BJ (cell line): ENCODE measurements at regions not wholly inside any gene's neighbourhood (a gene's known extent, or its start where the extent isn't known, plus 50 kb on each side); places are given as distances from the start of the nearest gene placed in this dataset.

ENCODE experiments used
- CTCF ChIA-PET: fragments of 350-600 bp; formaldehyde crosslinking; extraction: SDS; loops from one replicate; lab custom pipeline; 2021; ENCODE audit warnings: antibody characterized with exemption, inconsistent platforms; lab: Yijun Ruan, JAX
- POLR2A ChIA-PET: fragments of 300-600 bp; sonication (Branson Sonifier 250); formaldehyde crosslinking; extraction: SDS; loops from one replicate; lab custom pipeline; 2021; ENCODE audit warnings: antibody characterized with exemption; lab: Charles Lee
- DNase-seq: peaks from one replicate; pipeline ENCODE4 v3.0.0-alpha.2; 2011; ENCODE audit warnings: low read depth
- H3K27me3 ChIP-seq: 2 replicates; pipeline ENCODE4 v1.6.0; 2011; ENCODE audit warnings: low read length; ENCODE audit not compliant: control insufficient read depth, insufficient read depth
- H3K36me3 ChIP-seq: 2 replicates; pipeline ENCODE4 v1.5.1; 2011; ENCODE audit warnings: low read length; ENCODE audit not compliant: control insufficient read depth, insufficient read depth
- H3K4me3 ChIP-seq: 2 replicates; pipeline ENCODE4 v1.5.1; 2011; ENCODE audit warnings: low read depth, mild to moderate bottlenecking, control low read depth, low read length
- CTCF ChIP-seq: IDR thresholded peaks from 2 replicates; pipeline ENCODE4 v1.5.1; 2011; ENCODE audit warnings: low read depth, mild to moderate bottlenecking, control low read depth, inconsistent platforms, low read length, moderate library complexity; ENCODE audit not compliant: insufficient read depth

GRCh38 chr14:65296402-65296801 is 116.1 kb upstream of the FUT8 start:
- DNase-seq: no peak
- H3K27me3 ChIP-seq: no peaks in the 10 kb centered on the region
- no peak overlapping the region for H3K4me3 ChIP-seq
- ChIA-PET CTCF (interaction anchor here (1.9 kb wide), 1 partner anchor 8 kb away, joined by 6 read pairs; no protein-coding TSS in a partner anchor), POLR2A (no interaction called here)
- no peaks in the 10 kb centered on the region for H3K36me3 ChIP-seq
- no peak for TF ChIP-seq CTCF

- DNase-seq: no peak
- POLR2A ChIA-PET: no interaction called here
- Histone ChIP-seq H3K36me3 (no peaks in the 10 kb centered on the region), H3K4me3 (no peak overlapping the region), H3K27me3 (no peaks in the 10 kb centered on the region)
- no peak for TF ChIP-seq CTCF
- CTCF ChIA-PET: no interaction called here
Observed at GRCh38 chr14:65296876-65297275, 115.7 kb upstream of the FUT8 start.

GRCh38 chr14:65297744-65298143 is 114.8 kb upstream of the FUT8 start:
- Histone ChIP-seq H3K4me3 (no peak overlapping the region), H3K27me3 (no peaks in the 10 kb centered on the region), H3K36me3 (no peaks in the 10 kb centered on the region)
- ChIA-PET POLR2A (no interaction called here), CTCF (no interaction called here)
- no peak for DNase-seq
- no peak for TF ChIP-seq CTCF

GRCh38 chr14:65299826-65300225 is 112.7 kb upstream of the FUT8 start:
- no peaks in the 10 kb centered on the region for H3K36me3 ChIP-seq
- DNase-seq: no peak
- POLR2A ChIA-PET: no interaction called here
- no peak for TF ChIP-seq CTCF
- no peaks in the 10 kb centered on the region for H3K27me3 ChIP-seq
- CTCF ChIA-PET: no interaction called here
- no peak overlapping the region for H3K4me3 ChIP-seq

- no peak for TF ChIP-seq CTCF
- H3K27me3 ChIP-seq: no peaks in the 10 kb centered on the region
- H3K4me3 ChIP-seq: no peak overlapping the region
- CTCF ChIA-PET: interaction anchor here (1.0 kb wide), 1 partner anchor 26 kb away, joined by 3 read pairs; no protein-coding TSS in a partner anchor
- POLR2A ChIA-PET: no interaction called here
- DNase-seq: no peak
- H3K36me3 ChIP-seq: no peaks in the 10 kb centered on the region
Observed at GRCh38 chr14:65301862-65302539, 110.5 kb upstream of the FUT8 start.
